Left ventricle myocardium inferior (tissue), 1 donor: ENCODE measurements at regions not wholly inside any gene's neighbourhood (a gene's known extent, or its start where the extent isn't known, plus 50 kb on each side); places are given as distances from the start of the nearest gene placed in this dataset.
"Not testable (repeated sequence)": the region's sequence is repeated elsewhere in the genome, so short reads cannot be mapped to it uniquely, and the experiment has no call there.

Experiments
- DNase-seq: peaks from one replicate; pipeline ENCODE4 v3.0.0-alpha.2; 2020
- H3K27ac ChIP-seq: fragments of 200-600 bp; replicated peaks from 2 replicates; pipeline ENCODE4 v1.8.0; 2021
- H3K27me3 ChIP-seq: fragments of 200-600 bp; 2 replicates; pipeline ENCODE4 v1.8.0; 2021; ENCODE audit warnings: low read depth
- H3K36me3 ChIP-seq: fragments of 200-600 bp; 2 replicates; pipeline ENCODE4 v1.8.0; 2021
- H3K4me1 ChIP-seq: fragments of 200-600 bp; 2 replicates; pipeline ENCODE4 v1.8.0; 2021
- H3K4me3 ChIP-seq: fragments of 200-600 bp; 2 replicates; pipeline ENCODE4 v1.8.0; 2021; ENCODE audit warnings: mild to moderate bottlenecking, moderate library complexity
- H3K9me3 ChIP-seq: fragments of 200-600 bp; replicated peaks from 2 replicates; pipeline ENCODE4 v1.8.0; 2021
- CTCF ChIP-seq: fragments of 200-600 bp; IDR thresholded peaks from 2 replicates; pipeline ENCODE4 v1.8.0; 2021; ENCODE audit warnings: antibody characterized with exemption, mild to moderate bottlenecking, borderline replicate concordance
- intact Hi-C: fragments of 100-400 bp; cut with micrococcal nuclease; formaldehyde crosslinking; loops from one replicate; pipeline ENCODE4 v1.11.0; 2022
- donor health status: DM: no; HTN: yes; CAD: no; lungs with severe emphysema.

DNA sequence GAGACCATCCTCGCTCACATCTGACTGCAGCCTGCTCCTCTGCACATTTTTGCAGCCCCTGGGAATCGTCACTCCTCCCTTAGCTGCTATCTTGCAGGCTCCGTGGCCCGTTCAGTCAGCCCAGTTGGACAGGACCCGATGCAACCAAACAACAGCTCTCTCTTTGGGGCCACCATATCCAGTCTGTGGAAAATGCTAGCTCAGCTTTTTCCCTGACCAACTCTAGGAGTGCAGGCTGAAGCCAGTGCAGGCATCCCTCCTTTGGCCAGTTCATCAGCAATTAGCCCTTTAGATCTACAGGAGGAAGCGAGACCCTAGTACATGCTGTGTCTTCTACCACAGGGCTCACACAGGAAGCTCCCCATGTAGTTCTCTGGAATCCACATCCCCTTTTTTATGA, 182.1 kb downstream of the HS3ST3A1 start:
- H3K4me3 ChIP-seq, result no peak overlapping the region
- intact Hi-C loops, result no loop called here
- no peak for TF ChIP-seq CTCF

GRCh38 chr17:13418891-13419290, 182.8 kb downstream of the HS3ST3A1 start:
- Histone ChIP-seq H3K27ac (no peak overlapping the region), H3K36me3 (no peaks in the 10 kb centered on the region), H3K4me3 (no peak overlapping the region), H3K9me3 (no peaks in the 10 kb centered on the region), H3K27me3 (no peaks in the 10 kb centered on the region), H3K4me1 (peaks cover 21% of the 10 kb centered on the region)
- DNase-seq, result no peak
- intact Hi-C loops, result no loop called here
- TF ChIP-seq CTCF, result no peak

More for the DNA sequence above, 182.1 kb downstream of the HS3ST3A1 start:
- Histone ChIP-seq H3K9me3 (no peaks in the 10 kb centered on the region), H3K27me3 (no peaks in the 10 kb centered on the region), H3K27ac (no peak overlapping the region), H3K4me1 (peaks cover 21% of the 10 kb centered on the region), H3K36me3 (no peaks in the 10 kb centered on the region)
- DNase-seq, result no peak

GRCh38 chr17:13417381-13417950, 184.3 kb downstream of the HS3ST3A1 start:
- no peaks in the 10 kb centered on the region for H3K9me3 ChIP-seq
- no peaks in the 10 kb centered on the region for H3K27me3 ChIP-seq
- intact Hi-C loops, result no loop called here
- peaks cover 21% of the 10 kb centered on the region for H3K4me1 ChIP-seq
- H3K4me3 ChIP-seq, result no peak overlapping the region
- H3K36me3 ChIP-seq, result no peaks in the 10 kb centered on the region
- no peak for DNase-seq
- H3K27ac ChIP-seq, result peak overlapping the region; percentile 76
- TF ChIP-seq CTCF, result no peak

DNA sequence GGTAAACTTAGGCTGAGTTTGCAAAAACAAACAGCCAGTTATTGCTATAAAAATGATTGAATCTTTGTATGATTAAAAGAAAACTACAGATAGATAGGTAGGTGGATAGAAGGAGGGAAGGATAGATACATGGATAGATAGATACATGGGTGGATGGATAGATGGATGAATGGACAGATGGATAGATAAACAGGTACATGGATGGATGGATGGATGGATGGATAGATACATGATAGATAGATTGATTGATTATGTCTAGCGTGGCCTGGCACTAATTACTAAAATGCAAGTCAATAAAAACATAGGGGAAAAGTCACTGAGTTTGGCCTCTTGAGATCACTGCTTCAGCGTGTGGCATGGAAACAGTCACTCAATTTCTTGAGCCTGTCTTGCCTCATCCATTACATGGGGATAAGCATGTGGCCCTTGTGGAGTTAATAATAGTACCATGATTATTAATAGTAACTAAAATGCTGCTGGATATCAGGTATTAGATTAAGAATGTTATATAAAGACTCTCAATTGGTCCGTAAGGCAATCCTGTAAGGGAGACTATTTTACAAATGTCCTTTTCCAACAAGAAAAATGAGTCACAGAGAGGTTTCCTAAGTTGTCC, 184.9 kb downstream of the HS3ST3A1 start:
- H3K36me3 ChIP-seq, result no peaks in the 10 kb centered on the region
- peaks cover 21% of the 10 kb centered on the region for H3K4me1 ChIP-seq
- no peak for DNase-seq
- no peaks in the 10 kb centered on the region for H3K27me3 ChIP-seq
- H3K4me3 ChIP-seq, result no peak overlapping the region
- no peak for TF ChIP-seq CTCF
- intact Hi-C loops, result no loop called here
- no peaks in the 10 kb centered on the region for H3K9me3 ChIP-seq
- H3K27ac ChIP-seq, result peak overlapping the region; percentile 76

- no peak for TF ChIP-seq CTCF
- DNase-seq, result peak; percentile 51
- intact Hi-C loops, result no loop called here
- Histone ChIP-seq H3K27me3 (no peaks in the 10 kb centered on the region), H3K36me3 (no peaks in the 10 kb centered on the region), H3K4me3 (no peak overlapping the region), H3K4me1 (peaks cover 27% of the 10 kb centered on the region), H3K27ac (peak overlapping the region; percentile 76), H3K9me3 (no peaks in the 10 kb centered on the region)
These were observed 185.8 kb downstream of the HS3ST3A1 start for GRCh38 chr17:13415871-13416416.

- H3K9me3 ChIP-seq, intact Hi-C loops, H3K36me3 ChIP-seq, DNase-seq, H3K4me3 ChIP-seq, H3K27me3 ChIP-seq: not testable (repeated sequence)
- Histone ChIP-seq H3K4me1 (peaks cover 33% of the 10 kb centered on the region), H3K27ac (peak overlapping the region; percentile 76)
These were observed 186.5 kb downstream of the HS3ST3A1 start for GRCh38 chr17:13415200-13415599.
